Right lobe of liver (tissue), 6 donors: ENCODE measurements at regions not wholly inside any gene's neighbourhood (a gene's known extent, or its start where the extent isn't known, plus 50 kb on each side); places are given as distances from the start of the nearest gene placed in this dataset.

ENCODE experiments used
- ATAC-seq, 4 donors: fragments of 200-7000 bp; cut with Tn5 transposase; one replicate each; pipeline ENCODE4 v1.9.1; 2020; ENCODE audit warnings: mild to moderate bottlenecking in 4 of 4, moderate library complexity in 4 of 4
- DNase-seq, 3 donors: peaks; one replicate each; pipeline ENCODE4 v3.0.0-alpha.2; 2020
- H3K27ac ChIP-seq, 3 donors: fragments of 200-600 bp; one replicate each; pipeline ENCODE4 v1.8.0; 2022
- H3K27me3 ChIP-seq, 2 donors: fragments of 200-600 bp; one replicate each; pipeline ENCODE4 v1.8.0; 2022
- H3K36me3 ChIP-seq, 4 donors: fragments of 200-600 bp; sonication (generic) in 1 of 4; one replicate each; pipeline versions ENCODE4 v1.5.1 to v1.8.0; 2017 to 2022; ENCODE audit warnings: control low read depth in 1 of 4
- H3K4me1 ChIP-seq, 4 donors: fragments of 200-600 bp; sonication (generic) in 1 of 4; one replicate each; pipeline versions ENCODE4 v1.5.1 to v1.8.0; 2017 to 2022; ENCODE audit warnings: control low read depth in 1 of 4
- H3K4me3 ChIP-seq, 3 donors: fragments of 200-600 bp; one replicate each; pipeline ENCODE4 v1.8.0; 2022
- H3K9me3 ChIP-seq, 4 donors: fragments of 200-600 bp; sonication (generic) in 1 of 4; one replicate each; pipeline versions ENCODE4 v1.5.1 to v1.8.0; 2017 to 2022; ENCODE audit warnings: control low read depth in 1 of 4
- POLR2A ChIP-seq: fragments of 450-650 bp; IDR thresholded peaks from one replicate; pipeline ENCODE4 v1.6.1; 2017; ENCODE audit warnings: antibody characterized with exemption, mild to moderate bottlenecking
- WGBS: methylation state at CpG from one replicate; pipeline ENCODE4 v1.1.6; 2018; ENCODE audit warnings: low coverage, low lambda C conversion rate; ENCODE audit not compliant: insufficient coverage; ENCODE audit errors: missing lambda C conversion rate; 5-methylcytosine and 5-hydroxymethylcytosine counted together
- intact Hi-C, 2 donors: fragments of 100-400 bp; cut with DNase I; formaldehyde crosslinking; loops; one replicate each; pipeline versions ENCODE4 v1.11.2 to v1.14.1; 2022
- TF ChIP-seq, protein P1 (sequence below), 4 donors: fragments of 200-600 bp in 3 of 4; fragments of 450-650 bp in 1 of 4; IDR thresholded peaks; one replicate each; pipeline versions ENCODE4 v1.5.1 to v1.8.0; 2016 to 2022; ENCODE audit warnings: antibody characterized with exemption in 4 of 4, mild to moderate bottlenecking in 2 of 4
- donor health status: DM: no; HTN: yes; CAD: no.
- donor health status: DM: no; HTN: no; CAD: no.
- donor health status: DM: no; HTN: no; CAD: no.
- donor health status: DM: no; HTN: yes; CAD: no.
- donor health status: DM: no; HTN: yes; CAD: no.

- DNase-seq (no peak), ATAC-seq (no peak)
- H3K27ac ChIP-seq = no peak overlapping the region
- no peaks in the 10 kb centered on the region for H3K36me3 ChIP-seq
- no peaks in the 10 kb centered on the region for H3K27me3 ChIP-seq
- WGBS = 36% methylated on average over 13 of the region's 13 CpGs
- intact Hi-C loops = no loop called here
- H3K4me3 ChIP-seq = no peak overlapping the region
- no peaks in the 10 kb centered on the region for H3K4me1 ChIP-seq
- TF ChIP-seq, protein P1, sequence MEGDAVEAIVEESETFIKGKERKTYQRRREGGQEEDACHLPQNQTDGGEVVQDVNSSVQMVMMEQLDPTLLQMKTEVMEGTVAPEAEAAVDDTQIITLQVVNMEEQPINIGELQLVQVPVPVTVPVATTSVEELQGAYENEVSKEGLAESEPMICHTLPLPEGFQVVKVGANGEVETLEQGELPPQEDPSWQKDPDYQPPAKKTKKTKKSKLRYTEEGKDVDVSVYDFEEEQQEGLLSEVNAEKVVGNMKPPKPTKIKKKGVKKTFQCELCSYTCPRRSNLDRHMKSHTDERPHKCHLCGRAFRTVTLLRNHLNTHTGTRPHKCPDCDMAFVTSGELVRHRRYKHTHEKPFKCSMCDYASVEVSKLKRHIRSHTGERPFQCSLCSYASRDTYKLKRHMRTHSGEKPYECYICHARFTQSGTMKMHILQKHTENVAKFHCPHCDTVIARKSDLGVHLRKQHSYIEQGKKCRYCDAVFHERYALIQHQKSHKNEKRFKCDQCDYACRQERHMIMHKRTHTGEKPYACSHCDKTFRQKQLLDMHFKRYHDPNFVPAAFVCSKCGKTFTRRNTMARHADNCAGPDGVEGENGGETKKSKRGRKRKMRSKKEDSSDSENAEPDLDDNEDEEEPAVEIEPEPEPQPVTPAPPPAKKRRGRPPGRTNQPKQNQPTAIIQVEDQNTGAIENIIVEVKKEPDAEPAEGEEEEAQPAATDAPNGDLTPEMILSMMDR (IDR thresholded peaks at IDR 0.05) = no peak
- TF ChIP-seq POLR2A = no peak
- H3K9me3 ChIP-seq = no peaks in the 10 kb centered on the region
These were observed 277.7 kb upstream of the SALL3 start for GRCh38 chr18:78701771-78702396.

GRCh38 chr18:78703291-78703690 lies 276.3 kb upstream of the SALL3 start:
- Histone ChIP-seq H3K27ac (no peak overlapping the region), H3K4me1 (no peaks in the 10 kb centered on the region), H3K4me3 (no peak overlapping the region), H3K27me3 (no peaks in the 10 kb centered on the region), H3K9me3 (no peaks in the 10 kb centered on the region), H3K36me3 (no peaks in the 10 kb centered on the region)
- 71% methylated on average over 4 of the region's 26 CpGs for WGBS
- DNase-seq (no peak), ATAC-seq (no peak)
- intact Hi-C loops = no loop called here
- TF ChIP-seq, protein P1 (IDR thresholded peaks at IDR 0.05) = no peak
- TF ChIP-seq POLR2A = no peak

DNA sequence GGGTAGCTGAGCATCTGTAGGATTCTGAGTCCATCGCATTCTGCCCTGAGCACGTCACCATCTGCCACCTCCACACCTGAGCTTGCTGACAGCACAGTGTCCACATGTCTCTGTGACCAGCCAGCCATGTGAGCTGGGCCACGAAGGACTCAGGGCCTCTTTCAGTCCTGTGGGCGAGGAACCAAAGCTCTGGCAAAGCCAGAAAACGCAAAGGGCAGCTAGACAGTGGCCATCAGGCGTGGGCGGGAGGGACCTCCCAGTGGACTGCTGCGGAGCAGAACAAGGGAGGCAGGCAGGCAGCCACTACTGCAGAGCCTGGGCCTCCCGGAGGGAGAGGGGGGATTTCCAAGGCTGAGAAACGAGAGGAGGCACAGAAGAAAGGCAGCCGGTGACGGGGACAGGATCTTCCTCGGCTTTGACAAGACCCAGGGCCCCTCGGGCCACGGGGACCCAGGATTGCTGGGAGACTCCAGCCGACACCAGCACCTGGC lies 274.6 kb upstream of the SALL3 start:
- Histone ChIP-seq H3K27me3 (no peaks in the 10 kb centered on the region), H3K27ac (no peak overlapping the region), H3K9me3 (no peaks in the 10 kb centered on the region), H3K4me3 (no peak overlapping the region), H3K4me1 (no peaks in the 10 kb centered on the region), H3K36me3 (no peaks in the 10 kb centered on the region)
- no peak for DNase-seq
- 60% methylated on average over 2 of the region's 16 CpGs for WGBS
- TF ChIP-seq, protein P1 (IDR thresholded peaks at IDR 0.05) = no peak
- no peak for TF ChIP-seq POLR2A
- intact Hi-C loops = no loop called here
- no peak for ATAC-seq

GRCh38 chr18:78709261-78709809 lies 270.3 kb upstream of the SALL3 start:
- H3K27ac ChIP-seq = no peak overlapping the region
- intact Hi-C loops = no loop called here
- WGBS = 43% methylated on average over 2 of the region's 8 CpGs
- DNase-seq (no peak), ATAC-seq (no peak)
- H3K4me3 ChIP-seq = no peak overlapping the region
- no peaks in the 10 kb centered on the region for H3K9me3 ChIP-seq
- TF ChIP-seq POLR2A = no peak
- TF ChIP-seq, protein P1 (IDR thresholded peaks at IDR 0.05) = no peak
- no peaks in the 10 kb centered on the region for H3K36me3 ChIP-seq
- no peaks in the 10 kb centered on the region for H3K4me1 ChIP-seq
- H3K27me3 ChIP-seq = no peaks in the 10 kb centered on the region
